Left renal cortex interstitium (tissue), 4 donors: ENCODE measurements at regions not wholly inside any gene's neighbourhood (a gene's known extent, or its start where the extent isn't known, plus 50 kb on each side); places are given as distances from the start of the nearest gene placed in this dataset.

Experiments
- DNase-seq, 4 donors: peaks; one replicate each; pipeline ENCODE4 v3.0.0-alpha.2; 2013; ENCODE audit warnings: low read depth in 4 of 4, low spot score in 2 of 4, missing footprints in 1 of 4

DNA sequence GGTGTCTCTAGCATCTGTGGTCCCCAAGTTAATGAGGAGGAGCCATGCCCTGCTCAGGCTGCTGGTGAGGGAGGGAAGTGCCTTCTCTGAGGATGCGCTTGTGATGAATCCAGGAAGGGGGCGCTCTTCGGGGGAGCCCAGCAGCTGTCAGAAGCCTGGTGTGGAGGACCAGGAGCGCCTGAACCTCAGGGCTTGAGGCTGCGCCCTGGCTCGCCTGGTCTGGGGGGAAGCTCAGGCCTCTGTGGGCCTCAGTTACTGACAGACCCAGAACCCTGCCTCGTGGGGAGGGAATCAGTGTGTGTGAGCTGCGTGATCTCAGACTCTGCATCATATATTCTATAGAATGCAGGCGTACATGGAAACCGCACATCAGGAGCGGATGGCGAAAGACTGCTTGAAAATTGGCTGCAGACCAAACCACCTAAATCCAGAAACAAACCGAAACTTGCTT is 126.1 kb downstream of the SEC14L1 start:
- no peak for DNase-seq

DNA sequence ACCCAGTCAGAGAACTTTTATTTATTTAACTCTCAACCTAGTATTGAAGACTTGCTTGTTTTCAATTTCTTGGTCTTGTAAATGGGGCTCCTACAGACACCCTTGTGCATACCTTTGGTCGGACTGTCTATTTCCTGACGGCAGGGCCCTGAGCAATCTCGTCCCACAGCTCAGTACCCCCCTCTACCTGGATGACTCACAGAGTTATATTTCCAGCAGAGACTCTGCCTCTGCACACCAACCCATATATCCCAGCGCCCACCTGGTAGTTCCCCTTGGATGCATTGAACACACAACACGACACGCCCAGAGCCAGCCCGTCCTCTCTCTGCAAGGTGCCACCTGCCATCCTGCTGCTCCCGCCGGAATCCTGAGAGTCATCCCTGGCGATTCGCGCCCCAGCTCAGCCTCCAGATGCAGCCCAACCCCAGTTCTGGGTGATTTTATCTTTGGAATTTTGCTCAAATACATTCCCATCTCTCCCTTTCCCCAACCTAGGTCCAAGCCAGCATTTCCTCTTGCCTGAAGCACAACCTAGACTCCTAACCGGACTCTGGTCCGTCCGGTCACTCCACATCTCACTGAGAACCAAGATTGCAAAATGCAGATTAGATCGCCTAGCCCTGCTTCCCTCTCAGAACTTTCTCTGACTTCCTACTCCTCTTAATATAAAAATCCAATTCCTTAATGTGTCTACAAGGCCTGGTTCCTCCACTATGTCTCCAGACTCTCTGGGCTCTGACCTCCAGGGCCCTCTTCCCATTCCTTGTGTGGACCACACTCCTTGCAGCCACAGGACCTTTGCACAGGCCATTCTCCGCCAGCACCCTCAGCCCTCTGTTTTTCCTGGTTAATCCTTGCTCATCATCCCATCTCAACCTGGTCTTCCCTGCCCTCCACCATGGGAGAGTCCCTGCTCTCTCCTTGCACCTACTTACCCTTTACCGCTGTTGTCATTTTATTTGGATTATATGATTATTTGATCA is 129.2 kb downstream of the SEC14L1 start:
- no peak for DNase-seq

DNA sequence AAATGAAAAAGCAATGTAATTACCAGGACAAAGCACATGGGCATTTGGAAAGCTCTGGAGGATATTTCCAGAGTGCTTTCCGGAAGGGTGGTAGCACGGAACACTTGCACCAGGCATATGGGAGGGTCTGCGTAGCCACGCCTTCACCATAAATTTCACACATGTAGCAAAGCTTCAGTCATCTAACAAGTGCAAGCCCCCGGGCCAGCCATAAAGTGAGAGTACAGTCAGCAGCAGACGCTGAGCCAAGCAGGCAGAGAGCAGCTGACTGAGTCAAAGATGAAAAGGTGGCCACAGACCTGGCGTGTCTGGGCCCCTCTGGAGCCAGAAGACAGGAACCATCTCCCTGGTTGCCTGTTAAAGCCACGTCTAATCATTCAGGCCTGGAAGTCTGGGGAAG is 130.6 kb downstream of the SEC14L1 start:
- no peak for DNase-seq

GRCh38 chr17:77273397-77274085 is 132.8 kb downstream of the SEC14L1 start:
- DNase-seq: no peak

DNA sequence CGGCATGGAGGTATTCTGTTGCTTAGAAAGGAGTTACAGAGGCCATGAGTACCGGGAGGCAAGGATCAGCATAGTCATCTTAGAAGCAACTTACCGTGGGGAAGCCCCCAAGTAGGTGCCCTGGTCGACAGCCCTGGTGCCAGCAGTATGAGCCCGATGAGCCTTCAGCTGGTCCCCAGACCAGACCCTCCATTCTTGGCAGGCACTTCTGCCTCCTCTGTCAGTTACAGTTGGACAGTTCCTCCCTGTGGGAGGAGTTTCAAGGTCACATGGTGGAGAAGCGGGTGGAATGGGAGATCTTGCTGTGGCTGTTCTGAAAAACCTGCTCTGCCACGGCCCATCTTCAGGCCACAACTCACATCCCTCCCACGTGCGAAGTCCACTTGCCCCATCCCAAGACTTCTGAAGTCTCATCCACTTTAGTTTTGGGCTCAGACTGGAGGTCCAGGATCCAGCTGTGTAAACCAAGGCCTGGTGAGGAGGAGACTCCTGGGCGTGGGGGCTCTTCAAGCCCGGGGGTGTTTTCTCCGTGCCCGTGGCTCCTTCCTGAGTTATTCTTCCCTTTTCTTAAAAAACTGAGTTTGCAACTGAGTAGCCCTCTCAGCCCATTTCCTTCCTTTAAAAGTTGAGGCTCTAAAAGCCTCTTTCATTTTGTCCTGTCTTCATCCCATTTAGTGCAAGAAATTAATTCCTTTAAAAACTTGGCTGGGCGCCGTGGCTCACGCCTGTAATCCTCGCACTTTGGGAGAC is 133.5 kb downstream of the SEC14L1 start:
- no peak for DNase-seq

DNA sequence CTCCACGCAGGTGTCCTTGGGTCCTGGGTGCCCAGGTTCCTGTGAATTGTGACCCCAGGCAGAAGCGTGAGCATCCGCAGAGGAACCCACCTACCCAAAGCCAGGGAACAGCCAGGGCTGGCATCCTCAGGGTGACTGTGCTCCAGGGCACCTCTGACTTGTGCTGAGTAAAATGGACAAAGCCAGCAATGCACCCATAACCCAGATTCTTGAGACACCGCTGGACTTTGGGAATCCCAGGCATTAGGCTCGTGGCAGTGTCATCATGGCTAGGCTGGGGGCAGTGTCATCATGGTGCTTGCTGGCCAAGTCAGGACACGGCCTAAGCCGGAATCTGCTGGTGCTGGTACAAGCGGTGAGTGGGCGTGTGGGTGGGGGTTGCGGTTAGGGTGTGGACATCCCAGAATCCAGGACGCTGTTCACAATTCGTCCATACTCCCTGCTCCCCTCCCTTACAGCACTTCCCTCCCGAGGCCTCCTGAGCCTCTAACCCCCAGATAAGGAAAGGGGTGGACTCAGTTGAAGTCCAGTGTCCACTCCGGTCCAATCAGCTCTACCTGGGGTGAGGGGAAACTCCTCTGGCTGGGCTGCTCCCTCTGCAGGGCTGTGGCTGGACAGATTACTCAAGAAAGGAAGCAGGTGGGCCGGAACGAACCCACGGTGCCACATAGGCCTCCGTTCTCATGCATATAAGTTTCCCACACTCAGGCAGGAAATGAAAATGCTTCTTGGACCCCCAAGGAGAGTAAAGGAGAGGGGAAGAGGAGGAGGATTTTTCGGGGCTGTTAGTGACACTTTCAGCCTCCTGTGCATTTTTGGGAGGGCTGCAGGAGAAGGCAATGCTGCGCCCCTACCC is 138.9 kb downstream of the SEC14L1 start:
- no peak for DNase-seq

GRCh38 chr17:77280304-77281121 is 139.7 kb downstream of the SEC14L1 start:
- no peak for DNase-seq

GRCh38 chr17:77281122-77281903 is 140.5 kb downstream of the SEC14L1 start:
- DNase-seq: no peak

- no peak for DNase-seq
Observed at GRCh38 chr17:77281904-77282367, 141.2 kb downstream of the SEC14L1 start.

DNA sequence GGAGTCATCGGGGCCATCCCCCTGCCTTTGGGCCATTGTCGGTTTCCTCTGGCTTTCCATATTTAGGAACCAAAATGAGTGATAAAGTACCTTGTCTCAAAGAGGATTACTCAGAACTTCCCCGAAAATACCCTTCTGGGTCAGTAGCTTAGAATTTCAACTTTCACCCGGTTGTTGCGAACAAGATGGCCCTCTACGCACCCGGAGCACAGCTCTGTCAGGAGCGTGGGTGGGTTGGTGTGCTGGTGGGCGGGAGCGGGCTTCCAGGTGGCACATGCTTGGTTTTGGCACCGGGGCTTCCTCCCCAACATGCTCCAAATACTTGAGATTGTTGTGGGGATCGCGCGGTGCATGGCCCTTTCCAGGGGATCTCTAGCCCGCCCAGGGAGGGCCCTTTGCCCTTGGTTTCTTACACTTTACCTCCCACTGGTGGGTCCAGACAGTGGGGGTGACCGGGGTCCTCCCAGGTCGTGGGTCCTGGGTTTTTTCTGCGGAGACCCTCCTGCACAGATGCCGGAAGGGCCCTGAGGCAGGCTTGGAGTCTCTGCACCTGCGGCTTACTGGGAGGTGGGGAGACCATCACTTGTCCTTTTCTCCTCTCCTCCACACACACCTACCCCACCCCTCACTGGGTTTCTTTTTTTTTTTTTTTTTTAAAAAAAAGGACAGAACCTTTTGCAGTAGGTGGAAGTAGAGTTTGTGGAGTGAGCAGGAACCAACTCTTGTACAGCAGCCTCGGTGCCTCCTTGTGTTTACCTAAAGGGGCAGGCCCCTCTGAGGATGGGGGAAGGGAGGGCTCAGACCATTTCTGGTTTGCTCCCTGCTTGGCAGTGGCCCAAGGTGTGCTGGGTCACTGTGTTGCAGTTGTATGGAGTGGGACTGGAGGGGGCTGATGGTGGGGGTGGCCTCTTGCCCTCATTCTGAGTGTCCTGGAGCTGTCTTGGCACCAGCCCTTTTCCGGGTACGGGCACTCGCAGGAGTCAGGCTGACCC is 142.1 kb downstream of the SEC14L1 start:
- no peak for DNase-seq

GRCh38 chr17:77284023-77284617 is 143.4 kb downstream of the SEC14L1 start:
- DNase-seq: no peak

DNA sequence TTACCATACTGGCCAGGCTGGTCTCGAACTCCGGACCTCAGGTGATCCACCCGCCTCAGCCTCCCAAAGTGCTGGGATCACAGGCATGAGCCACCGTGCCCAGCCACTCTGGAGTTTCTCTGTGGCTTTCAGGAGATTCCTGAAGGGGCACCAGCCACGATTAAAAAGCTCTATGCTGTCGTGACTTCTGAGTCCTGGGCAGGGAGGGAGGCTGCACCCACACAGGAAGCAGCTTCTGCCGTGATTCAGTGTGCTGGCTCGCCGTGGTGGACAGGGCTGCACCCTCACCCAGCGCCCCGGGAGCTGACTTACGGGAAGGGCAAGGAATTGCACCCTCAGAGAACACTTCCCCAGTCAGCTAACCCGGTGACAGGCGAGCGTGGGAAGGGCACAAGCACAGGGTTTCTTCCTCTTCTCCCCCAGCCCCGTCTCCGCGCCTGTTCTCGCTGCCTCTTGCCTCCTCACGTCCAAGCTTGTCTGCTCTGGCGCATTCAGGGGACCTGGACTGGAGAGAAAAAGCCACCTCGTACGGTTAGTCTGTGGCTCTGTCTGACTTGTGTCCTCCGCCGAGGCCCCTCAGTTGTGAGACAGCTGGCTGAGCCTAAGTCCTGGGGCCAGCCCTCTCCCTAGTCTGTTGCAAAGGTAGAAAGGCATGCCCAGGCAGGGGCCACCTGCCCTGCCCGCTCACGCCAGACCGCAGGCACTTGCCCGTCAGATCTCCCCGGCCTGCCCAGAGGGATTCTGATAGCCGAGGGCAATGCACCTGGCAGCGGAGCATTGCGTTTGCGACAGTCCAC is 145.0 kb downstream of the SEC14L1 start:
- DNase-seq: no peak

GRCh38 chr17:77286391-77286640 is 145.5 kb downstream of the SEC14L1 start:
- no peak for DNase-seq

GRCh38 chr17:77286641-77287431 is 146.1 kb downstream of the SEC14L1 start:
- no peak for DNase-seq

DNA sequence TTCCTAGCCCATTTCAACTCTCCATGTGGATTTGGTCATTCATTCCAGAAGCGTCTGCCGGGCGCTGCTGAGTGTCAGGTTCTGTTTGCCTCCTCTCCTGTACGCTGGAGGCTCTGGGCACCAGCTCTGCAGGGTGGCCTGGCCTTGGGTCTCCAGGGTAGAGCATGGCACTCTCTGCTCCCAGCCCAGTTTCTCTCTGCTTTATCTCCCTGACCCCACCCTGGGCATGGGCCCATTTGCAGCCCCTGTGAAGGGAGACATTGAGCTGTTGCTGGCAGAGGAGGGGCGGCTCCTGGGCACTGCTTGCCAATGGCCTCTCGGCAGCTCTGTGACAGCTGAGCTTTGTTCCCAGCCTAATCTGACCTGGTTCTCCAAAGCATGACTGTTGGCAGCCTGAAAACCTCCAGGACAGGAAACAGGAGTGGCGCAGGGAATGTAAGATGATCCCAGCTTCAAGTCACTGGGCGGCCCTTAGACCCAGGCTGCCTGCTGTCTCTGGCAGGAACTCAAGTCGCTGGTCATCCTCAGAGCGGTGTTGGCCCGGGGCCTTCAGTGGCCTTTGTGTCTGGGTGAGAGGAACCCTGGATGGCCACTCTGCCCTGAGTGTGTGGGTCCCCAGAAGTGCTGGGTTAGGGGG is 146.8 kb downstream of the SEC14L1 start:
- peak in 1 of 4 donors; percentile 64 for DNase-seq
